HepG2 (cell line): ENCODE measurements at regions not wholly inside any gene's neighbourhood (a gene's known extent, or its start where the extent isn't known, plus 50 kb on each side); places are given as distances from the start of the nearest gene placed in this dataset.

ENCODE experiments used
- ATAC-seq: fragments of 200-7000 bp; cut with Tn5 transposase; 3 replicates; pipeline ENCODE4 v1.9.1; 2020; ENCODE audit warnings: mild to moderate bottlenecking, moderate library complexity
- BruUV-seq: library from RNA; stranded (reverse); fragments of 400-500 nt; replicated peaks from 2 replicates; lab custom pipeline; 2021; lab: Mats Ljungman, UMichigan
- CTCF ChIA-PET: fragments of 300-600 bp; formaldehyde crosslinking; extraction: SDS; loops from one replicate; lab custom pipeline; 2021; ENCODE audit warnings: low total read pairs, inconsistent platforms, low intra/inter-chr PET ratio; lab: Yijun Ruan, JAX
- POLR2A ChIA-PET: fragments of 350-600 bp; sonication (Branson Sonifier 250); formaldehyde crosslinking; loops from one replicate; lab custom pipeline; 2020; ENCODE audit warnings: antibody characterized with exemption, inconsistent platforms; lab: Yijun Ruan, JAX
- DNase-seq: peaks from one replicate; pipeline ENCODE4 v3.0.0-alpha.2; 2015; ENCODE audit warnings: low spot score
- FAIRE-seq: peaks from 3 replicates; lab custom pipeline; 2011; peaks lifted over from hg19 to GRCh38; lab: Jason Lieb, UNC
- H2AFZ ChIP-seq: one replicate; pipeline ENCODE4 v1.6.1; 2011; ENCODE audit warnings: low read length, inconsistent platforms
- H3K27ac ChIP-seq: fragments of 300-600 bp; 3 replicates; pipeline ENCODE4 v1.8.0; 2011; ENCODE audit warnings: mixed run types, mild to moderate bottlenecking, mixed read lengths, low read length, inconsistent platforms; ENCODE audit not compliant: insufficient read depth; ENCODE audit errors: extremely low read length
- H3K27me3 ChIP-seq, 2 experiments: fragments of 200-600 bp in 1 of 2; 2 replicates in 1 of 2; 3 replicates in 1 of 2; pipeline versions ENCODE4 v1.6.0 to v1.8.0; 2011; ENCODE audit warnings: low read length in 2 of 2, mild to moderate bottlenecking in 2 of 2, moderate library complexity in 2 of 2, inconsistent platforms in 1 of 2; ENCODE audit not compliant: insufficient read depth in 2 of 2, control insufficient read depth in 1 of 2
- H3K36me3 ChIP-seq, 2 experiments: fragments of 200-600 bp in 1 of 2; replicated peaks in 1 of 2; 2 replicates in 1 of 2; 3 replicates in 1 of 2; pipeline versions ENCODE4 v1.5.1 to v1.8.0; 2011; ENCODE audit warnings: low read length in 2 of 2, inconsistent platforms in 1 of 2; ENCODE audit not compliant: insufficient read depth in 2 of 2, control insufficient read depth in 1 of 2
- H3K4me1 ChIP-seq: 2 replicates; pipeline ENCODE4 v1.5.1; 2012; ENCODE audit warnings: low read length, inconsistent platforms; ENCODE audit not compliant: insufficient read depth
- H3K4me2 ChIP-seq: 2 replicates; pipeline ENCODE4 v1.6.0; 2011; ENCODE audit warnings: low read depth, low read length, inconsistent platforms
- H3K4me3 ChIP-seq, 3 experiments: fragments of 200-600 bp in 1 of 3; sonication (generic), shearing (Covaris generic) in 1 of 3; replicated peaks in 1 of 3; 2 replicates each; pipeline ENCODE4 v1.5.1; 2011 to 2016; ENCODE audit warnings: low read length in 3 of 3, inconsistent platforms in 2 of 3, low read depth in 2 of 3, mild to moderate bottlenecking in 2 of 3, control low read depth in 1 of 3, mixed read lengths in 1 of 3; ENCODE audit not compliant: insufficient read depth in 1 of 3
- H3K79me2 ChIP-seq: one replicate; pipeline ENCODE4 v1.6.1; 2011; ENCODE audit warnings: low read length, inconsistent platforms; ENCODE audit not compliant: insufficient read depth
- H3K9ac ChIP-seq: 2 replicates; pipeline ENCODE4 v1.6.0; 2011; ENCODE audit warnings: mild to moderate bottlenecking, low read depth, low read length, inconsistent platforms; ENCODE audit not compliant: insufficient read depth
- H3K9me3 ChIP-seq: 2 replicates; pipeline ENCODE4 v1.5.1; 2012; ENCODE audit warnings: mild to moderate bottlenecking, low read length
- H4K20me1 ChIP-seq: 2 replicates; pipeline ENCODE4 v1.6.0; 2011; ENCODE audit warnings: inconsistent platforms, mild to moderate bottlenecking, low read length, moderate library complexity; ENCODE audit not compliant: insufficient read depth
- ATF7-NPFF ChIP-seq: sonication (generic); formaldehyde crosslinking; IDR thresholded peaks from 2 replicates; pipeline ENCODE4 v1.8.1; 2023; ENCODE audit warnings: mild to moderate bottlenecking, low read depth, missing genetic modification reagents, moderate library complexity
- BATF2 ChIP-seq: sonication (generic); formaldehyde crosslinking; IDR thresholded peaks from 2 replicates; pipeline ENCODE4 v1.8.0; 2022; ENCODE audit warnings: mild to moderate bottlenecking, missing genetic modification reagents, moderate library complexity
- REPIN1 ChIP-seq: sonication (generic); formaldehyde crosslinking; IDR thresholded peaks from 2 replicates; pipeline ENCODE4 v1.8.0; 2022; ENCODE audit warnings: missing genetic modification reagents, low read depth, mild to moderate bottlenecking, borderline replicate concordance
- SOX13 ChIP-seq, 3 experiments: fragments of 450-650 bp in 1 of 3; sonication (generic) in 1 of 3; formaldehyde crosslinking in 1 of 3; IDR thresholded peaks in 2 of 3; conservative IDR thresholded peaks in 1 of 3; 2 replicates each; pipeline versions ENCODE4 v1.5.0 to v1.6.1; 2016 to 2020; ENCODE audit warnings: antibody characterized with exemption in 1 of 3, mild to moderate bottlenecking in 1 of 3, missing compliant biosample characterization in 1 of 3, missing genetic modification reagents in 1 of 3, moderate library complexity in 1 of 3
- ZFP91 ChIP-seq: sonication (generic); formaldehyde crosslinking; IDR thresholded peaks from 2 replicates; pipeline ENCODE4 v1.9.0; 2022; ENCODE audit warnings: missing genetic modification reagents, mild to moderate bottlenecking, borderline replicate concordance
- ZNF180 ChIP-seq: sonication (generic); formaldehyde crosslinking; IDR thresholded peaks from 2 replicates; pipeline ENCODE4 v1.4.0; 2020; ENCODE audit warnings: low read depth, missing genetic modification reagents, borderline replicate concordance
- ZNF225 ChIP-seq: sonication (generic); formaldehyde crosslinking; IDR thresholded peaks from 2 replicates; pipeline ENCODE4 v1.4.0; 2020; ENCODE audit warnings: mild to moderate bottlenecking, missing genetic modification reagents
- ZNF556 ChIP-seq: sonication (generic); formaldehyde crosslinking; IDR thresholded peaks from 2 replicates; pipeline ENCODE4 v1.4.0; 2020; ENCODE audit warnings: mild to moderate bottlenecking, missing genetic modification reagents, borderline replicate concordance
- ZNF607 ChIP-seq: sonication (generic); formaldehyde crosslinking; IDR thresholded peaks from 2 replicates; pipeline ENCODE4 v1.5.1; 2020; ENCODE audit warnings: missing genetic modification reagents, mild to moderate bottlenecking, borderline replicate concordance
- ZNF724P ChIP-seq: sonication (generic); formaldehyde crosslinking; IDR thresholded peaks from 2 replicates; pipeline ENCODE4 v1.8.0; 2022; ENCODE audit warnings: missing genetic modification reagents, borderline replicate concordance
- ZNF841 ChIP-seq: sonication (generic); formaldehyde crosslinking; IDR thresholded peaks from 2 replicates; pipeline ENCODE4 v1.8.1; 2023; ENCODE audit warnings: missing genetic modification reagents, borderline replicate concordance
- WGBS: methylation state at CpG from one replicate; pipeline ENCODE4 v1.1.6; 2017; ENCODE audit warnings: low lambda C conversion rate; 5-methylcytosine and 5-hydroxymethylcytosine counted together
- in situ Hi-C: cut with HindIII; loops from 2 replicates; pipeline ENCODE4 v1.10.0; 2017; ENCODE audit warnings: low pct_unique_long_range_greater_than_20kb; ENCODE audit not compliant: extremely low pct_ligation_motif_present
- intact Hi-C: fragments of 100-400 bp; cut with micrococcal nuclease; formaldehyde crosslinking; loops from one replicate; pipeline ENCODE4 v1.10.0; 2022; ENCODE audit not compliant: unreplicated experiment
- TF ChIP-seq, protein P1 (sequence below): sonication (generic); formaldehyde crosslinking; IDR thresholded peaks from 2 replicates; pipeline ENCODE4 v1.5.1; 2020; ENCODE audit warnings: mild to moderate bottlenecking, missing genetic modification reagents, borderline replicate concordance
- TF ChIP-seq, protein P2 (sequence below): sonication (generic); formaldehyde crosslinking; IDR thresholded peaks from 2 replicates; pipeline ENCODE4 v1.4.0; 2020; ENCODE audit warnings: mild to moderate bottlenecking, missing genetic modification reagents

DNA sequence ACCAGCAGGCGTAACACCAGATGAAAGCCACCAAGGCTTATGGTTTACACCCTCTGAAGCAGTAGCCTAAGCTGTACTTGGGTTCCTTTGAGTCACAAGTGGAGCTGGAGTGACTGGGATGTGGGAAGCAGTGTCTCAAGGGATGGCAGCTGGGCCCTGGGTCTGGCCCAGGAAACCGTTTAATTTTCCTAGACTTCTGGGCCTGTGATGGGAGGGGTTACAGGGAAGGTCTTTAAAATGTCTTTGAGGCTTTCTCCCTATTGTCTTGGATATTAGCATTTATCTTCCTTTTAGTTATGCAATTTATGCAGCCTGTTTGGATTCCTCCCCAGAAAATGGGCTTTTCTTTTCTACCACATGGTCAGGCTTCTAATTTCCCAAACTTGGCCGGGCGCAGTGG, 568.2 kb downstream of the ANKRD7 start:
- POLR2A ChIA-PET: no interaction called here
- in situ Hi-C loops: no loop called here

GRCh38 chr7:118793582-118793981, 569.1 kb downstream of the ANKRD7 start:
- no peak for DNase-seq
- Histone ChIP-seq H3K4me1 (no peaks in the 10 kb centered on the region), H3K27ac (no peak overlapping the region), H2AFZ (no peak overlapping the region), H3K4me2 (no peak overlapping the region), H3K36me3 (no peaks in the 10 kb centered on the region), H3K4me3 (no peak overlapping the region), H3K79me2 (no peaks in the 10 kb centered on the region), H3K9me3 (no peaks in the 10 kb centered on the region), H4K20me1 (no peaks in the 10 kb centered on the region), H3K27me3 (no peaks in the 10 kb centered on the region), H3K9ac (no peak overlapping the region)
- intact Hi-C loops: no loop called here
- FAIRE-seq: no peak
- BruUV-seq: no TSS peak
- no peak for ATAC-seq
- in situ Hi-C loops: no loop called here
- 0% methylated on average over 1 of the region's 1 CpG for WGBS
- ChIA-PET POLR2A (no interaction called here), CTCF (no interaction called here)
- TF ChIP-seq ZNF841 (CRISPR knock-in tag) (no peak), ZNF225 (CRISPR knock-in tag) (no peak), BATF2 (no peak), REPIN1 (CRISPR knock-in tag) (no peak), ZFP91 (CRISPR knock-in tag) (no peak)
- TF ChIP-seq, protein P1, sequence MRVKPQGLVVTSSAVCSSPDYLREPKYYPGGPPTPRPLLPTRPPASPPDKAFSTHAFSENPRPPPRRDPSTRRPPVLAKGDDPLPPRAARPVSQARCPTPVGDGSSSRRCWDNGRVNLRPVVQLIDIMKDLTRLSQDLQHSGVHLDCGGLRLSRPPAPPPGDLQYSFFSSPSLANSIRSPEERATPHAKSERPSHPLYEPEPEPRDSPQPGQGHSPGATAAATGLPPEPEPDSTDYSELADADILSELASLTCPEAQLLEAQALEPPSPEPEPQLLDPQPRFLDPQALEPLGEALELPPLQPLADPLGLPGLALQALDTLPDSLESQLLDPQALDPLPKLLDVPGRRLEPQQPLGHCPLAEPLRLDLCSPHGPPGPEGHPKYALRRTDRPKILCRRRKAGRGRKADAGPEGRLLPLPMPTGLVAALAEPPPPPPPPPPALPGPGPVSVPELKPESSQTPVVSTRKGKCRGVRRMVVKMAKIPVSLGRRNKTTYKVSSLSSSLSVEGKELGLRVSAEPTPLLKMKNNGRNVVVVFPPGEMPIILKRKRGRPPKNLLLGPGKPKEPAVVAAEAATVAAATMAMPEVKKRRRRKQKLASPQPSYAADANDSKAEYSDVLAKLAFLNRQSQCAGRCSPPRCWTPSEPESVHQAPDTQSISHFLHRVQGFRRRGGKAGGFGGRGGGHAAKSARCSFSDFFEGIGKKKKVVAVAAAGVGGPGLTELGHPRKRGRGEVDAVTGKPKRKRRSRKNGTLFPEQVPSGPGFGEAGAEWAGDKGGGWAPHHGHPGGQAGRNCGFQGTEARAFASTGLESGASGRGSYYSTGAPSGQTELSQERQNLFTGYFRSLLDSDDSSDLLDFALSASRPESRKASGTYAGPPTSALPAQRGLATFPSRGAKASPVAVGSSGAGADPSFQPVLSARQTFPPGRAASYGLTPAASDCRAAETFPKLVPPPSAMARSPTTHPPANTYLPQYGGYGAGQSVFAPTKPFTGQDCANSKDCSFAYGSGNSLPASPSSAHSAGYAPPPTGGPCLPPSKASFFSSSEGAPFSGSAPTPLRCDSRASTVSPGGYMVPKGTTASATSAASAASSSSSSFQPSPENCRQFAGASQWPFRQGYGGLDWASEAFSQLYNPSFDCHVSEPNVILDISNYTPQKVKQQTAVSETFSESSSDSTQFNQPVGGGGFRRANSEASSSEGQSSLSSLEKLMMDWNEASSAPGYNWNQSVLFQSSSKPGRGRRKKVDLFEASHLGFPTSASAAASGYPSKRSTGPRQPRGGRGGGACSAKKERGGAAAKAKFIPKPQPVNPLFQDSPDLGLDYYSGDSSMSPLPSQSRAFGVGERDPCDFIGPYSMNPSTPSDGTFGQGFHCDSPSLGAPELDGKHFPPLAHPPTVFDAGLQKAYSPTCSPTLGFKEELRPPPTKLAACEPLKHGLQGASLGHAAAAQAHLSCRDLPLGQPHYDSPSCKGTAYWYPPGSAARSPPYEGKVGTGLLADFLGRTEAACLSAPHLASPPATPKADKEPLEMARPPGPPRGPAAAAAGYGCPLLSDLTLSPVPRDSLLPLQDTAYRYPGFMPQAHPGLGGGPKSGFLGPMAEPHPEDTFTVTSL (CRISPR knock-in tag): no peak

More for the DNA sequence above, 568.2 kb downstream of the ANKRD7 start:
- Histone ChIP-seq H4K20me1 (no peaks in the 10 kb centered on the region), H3K4me3 (no peak overlapping the region), H3K27ac (no peak overlapping the region), H3K4me2 (no peak overlapping the region), H3K36me3 (no peaks in the 10 kb centered on the region), H3K79me2 (no peaks in the 10 kb centered on the region), H3K9ac (no peak overlapping the region), H2AFZ (no peak overlapping the region), H3K4me1 (no peaks in the 10 kb centered on the region), H3K27me3 (no peaks in the 10 kb centered on the region), H3K9me3 (no peaks in the 10 kb centered on the region)
- CTCF ChIA-PET: no interaction called here
- 0% methylated on average over 3 of the region's 4 CpGs for WGBS
- ATAC-seq: no peak
- FAIRE-seq: no peak
- no peak for TF ChIP-seq ZNF556 (CRISPR knock-in tag)
- TF ChIP-seq ZNF180 (CRISPR knock-in tag): no peak
- no peak for TF ChIP-seq SOX13 (IDR thresholded peaks at IDR 0.05)
- no peak for TF ChIP-seq SOX13 (CRISPR knock-in tag; conservative IDR thresholded peaks at IDR 0.05 in 1 of 2, IDR thresholded peaks at IDR 0.05 in 1 of 2)
- no peak for TF ChIP-seq ZNF607 (CRISPR knock-in tag)
- no peak for TF ChIP-seq ZNF724P (CRISPR knock-in tag)
- TF ChIP-seq ATF7-NPFF: no peak
- TF ChIP-seq, protein P2, sequence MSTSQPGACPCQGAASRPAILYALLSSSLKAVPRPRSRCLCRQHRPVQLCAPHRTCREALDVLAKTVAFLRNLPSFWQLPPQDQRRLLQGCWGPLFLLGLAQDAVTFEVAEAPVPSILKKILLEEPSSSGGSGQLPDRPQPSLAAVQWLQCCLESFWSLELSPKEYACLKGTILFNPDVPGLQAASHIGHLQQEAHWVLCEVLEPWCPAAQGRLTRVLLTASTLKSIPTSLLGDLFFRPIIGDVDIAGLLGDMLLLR (CRISPR knock-in tag): no peak
- BruUV-seq: no TSS peak
- intact Hi-C loops: no loop called here
- no peak for DNase-seq
